ENCODE measurements at regions not wholly inside any gene's neighbourhood (a gene's known extent, or its start where the extent isn't known, plus 50 kb on each side); places are given as distances from the start of the nearest gene placed in this dataset.

GRCh38 chr5:2517451-2517850 is 234.0 kb downstream of the IRX2 start:
- TF ChIP-seq CTCF (IDR thresholded peaks at IDR 0.05) = no peak
- TF ChIP-seq POLR2A (IDR thresholded peaks at IDR 0.05) = no peak
- TF ChIP-seq POLR2AphosphoS5 (IDR thresholded peaks at IDR 0.05) = no peak
